ENCODE measurements at regions not wholly inside any gene's neighbourhood (a gene's known extent, or its start where the extent isn't known, plus 50 kb on each side); places are given as distances from the start of the nearest gene placed in this dataset.

DNA sequence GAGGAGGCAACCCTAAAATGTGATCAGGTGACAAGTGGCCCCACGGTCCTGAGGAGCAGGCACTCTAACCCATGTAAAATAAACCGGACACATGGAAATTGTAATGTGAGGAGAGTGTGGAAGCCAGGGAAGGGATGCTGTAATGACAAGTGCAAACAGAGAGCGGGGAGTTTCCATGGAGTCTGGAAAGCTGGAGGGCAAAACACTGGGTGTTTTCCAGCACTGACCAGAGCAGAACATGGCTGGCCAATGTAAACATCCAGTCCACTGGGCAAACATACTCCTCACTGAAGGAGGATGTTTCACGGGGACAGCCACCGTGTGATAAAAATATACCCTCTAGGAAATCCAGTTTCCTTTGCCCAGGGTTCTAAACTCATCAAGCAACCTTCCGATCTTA, 219.0 kb upstream of the JARID2 start:
- in situ Hi-C loops (cut with MboI; ENCODE audit: low sequenced_read_pairs in 4 of 4) (no loop called here), intact Hi-C loops (cut with DNase I; ENCODE audit: low total_unique reads) (no loop called here)
- Histone ChIP-seq H3K27me3 (no peaks in the 10 kb centered on the region), H3K4me1 (no peaks in the 10 kb centered on the region), H3K4me3 (no peak overlapping the region), H3K27ac (peak overlapping the region in 2 of 4 donors; percentile 2 to 62), H3K36me3 (no peaks in the 10 kb centered on the region), H3K9me3 (no peaks in the 10 kb centered on the region)
- TF ChIP-seq, protein P1, sequence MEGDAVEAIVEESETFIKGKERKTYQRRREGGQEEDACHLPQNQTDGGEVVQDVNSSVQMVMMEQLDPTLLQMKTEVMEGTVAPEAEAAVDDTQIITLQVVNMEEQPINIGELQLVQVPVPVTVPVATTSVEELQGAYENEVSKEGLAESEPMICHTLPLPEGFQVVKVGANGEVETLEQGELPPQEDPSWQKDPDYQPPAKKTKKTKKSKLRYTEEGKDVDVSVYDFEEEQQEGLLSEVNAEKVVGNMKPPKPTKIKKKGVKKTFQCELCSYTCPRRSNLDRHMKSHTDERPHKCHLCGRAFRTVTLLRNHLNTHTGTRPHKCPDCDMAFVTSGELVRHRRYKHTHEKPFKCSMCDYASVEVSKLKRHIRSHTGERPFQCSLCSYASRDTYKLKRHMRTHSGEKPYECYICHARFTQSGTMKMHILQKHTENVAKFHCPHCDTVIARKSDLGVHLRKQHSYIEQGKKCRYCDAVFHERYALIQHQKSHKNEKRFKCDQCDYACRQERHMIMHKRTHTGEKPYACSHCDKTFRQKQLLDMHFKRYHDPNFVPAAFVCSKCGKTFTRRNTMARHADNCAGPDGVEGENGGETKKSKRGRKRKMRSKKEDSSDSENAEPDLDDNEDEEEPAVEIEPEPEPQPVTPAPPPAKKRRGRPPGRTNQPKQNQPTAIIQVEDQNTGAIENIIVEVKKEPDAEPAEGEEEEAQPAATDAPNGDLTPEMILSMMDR (IDR thresholded peaks at IDR 0.05 in 4 of 5, conservative IDR thresholded peaks at IDR 0.05 in 1 of 5), result no peak
- no peak for TF ChIP-seq POLR2A (IDR thresholded peaks at IDR 0.05)
- ATAC-seq (peak; percentile 64 to 68), DNase-seq (no peak)

- Histone ChIP-seq H3K27me3 (no peaks in the 10 kb centered on the region), H3K4me1 (no peaks in the 10 kb centered on the region), H3K27ac (peak overlapping the region in 1 of 4 donors; percentile 2), H3K9me3 (no peaks in the 10 kb centered on the region), H3K4me3 (no peak overlapping the region), H3K36me3 (no peaks in the 10 kb centered on the region)
- TF ChIP-seq, protein P1 (IDR thresholded peaks at IDR 0.05 in 4 of 5, conservative IDR thresholded peaks at IDR 0.05 in 1 of 5), result no peak
- TF ChIP-seq POLR2A (IDR thresholded peaks at IDR 0.05), result no peak
- in situ Hi-C loops (cut with MboI; ENCODE audit: low sequenced_read_pairs in 4 of 4), result no loop called here
- intact Hi-C loops (cut with DNase I; ENCODE audit: low total_unique reads), result no loop called here
- ATAC-seq (no peak), DNase-seq (no peak)
These were observed 218.4 kb upstream of the JARID2 start for GRCh38 chr6:15027472-15027871.

GRCh38 chr6:15032015-15032414, 213.9 kb upstream of the JARID2 start:
- Histone ChIP-seq H3K4me1 (peaks cover 7% of the 10 kb centered on the region in 2 donors), H3K4me3 (no peak overlapping the region), H3K27me3 (no peaks in the 10 kb centered on the region), H3K27ac (no peak overlapping the region), H3K36me3 (no peaks in the 10 kb centered on the region), H3K9me3 (no peaks in the 10 kb centered on the region)
- intact Hi-C loops (cut with DNase I; ENCODE audit: low total_unique reads), result loop anchor here (10.0 kb wide), 1 partner anchor 213 kb away; the partner anchor contains the start of gene JARID2
- in situ Hi-C loops (cut with MboI; ENCODE audit: low sequenced_read_pairs in 4 of 4), result no loop called here
- ATAC-seq (no peak), DNase-seq (no peak)
- TF ChIP-seq POLR2A (IDR thresholded peaks at IDR 0.05), result no peak
- TF ChIP-seq, protein P1 (IDR thresholded peaks at IDR 0.05 in 4 of 5, conservative IDR thresholded peaks at IDR 0.05 in 1 of 5), result no peak

DNA sequence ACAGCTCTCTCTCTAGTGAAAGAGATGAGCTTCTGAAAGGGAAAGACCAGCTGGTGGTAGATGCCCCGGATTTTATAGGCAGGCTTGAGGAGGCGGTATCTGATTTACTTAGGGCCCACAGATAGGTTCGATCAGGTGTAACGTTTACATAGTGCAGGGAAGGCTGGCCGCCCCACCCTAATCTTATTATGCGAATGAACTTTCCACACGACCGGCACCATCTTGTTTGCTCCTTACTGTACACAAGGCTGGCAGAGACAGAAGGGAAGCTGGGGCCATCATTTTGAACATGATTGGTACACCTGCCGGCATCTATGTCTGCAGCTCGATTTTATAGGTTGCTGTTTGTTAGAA, 212.0 kb upstream of the JARID2 start:
- H3K27me3 ChIP-seq, result no peaks in the 10 kb centered on the region
- H3K4me1 ChIP-seq, result peaks cover 7 to 24% of the 10 kb centered on the region in 2 donors
- no peak for TF ChIP-seq POLR2A (IDR thresholded peaks at IDR 0.05)
- TF ChIP-seq, protein P1 (IDR thresholded peaks at IDR 0.05 in 4 of 5, conservative IDR thresholded peaks at IDR 0.05 in 1 of 5), result no peak
- H3K9me3 ChIP-seq, result no peaks in the 10 kb centered on the region
- DNase-seq (no peak), ATAC-seq (no peak)
- no peaks in the 10 kb centered on the region for H3K36me3 ChIP-seq
- intact Hi-C loops (cut with DNase I; ENCODE audit: low total_unique reads) (loop anchor here (10.0 kb wide), 1 partner anchor 211 kb away; the partner anchor contains the start of gene JARID2), in situ Hi-C loops (cut with MboI; ENCODE audit: low sequenced_read_pairs in 4 of 4) (no loop called here)
- H3K4me3 ChIP-seq, result no peak overlapping the region
- H3K27ac ChIP-seq, result no peak overlapping the region
